H1 (cell line): ENCODE measurements at regions not wholly inside any gene's neighbourhood (a gene's known extent, or its start where the extent isn't known, plus 50 kb on each side); places are given as distances from the start of the nearest gene placed in this dataset.

Source experiments
- EGR1 ChIP-seq: IDR thresholded peaks from 2 replicates; pipeline ENCODE4 v1.6.1; 2011; ENCODE audit warnings: low read depth, low read length, borderline replicate concordance
- POLR2A ChIP-seq, 2 experiments: IDR thresholded peaks; 1 replicate in 1 of 2; 2 replicates in 1 of 2; pipeline ENCODE4 v1.6.1; 2011; ENCODE audit warnings: low read depth in 2 of 2, low read length in 2 of 2, mild to moderate bottlenecking in 2 of 2; ENCODE audit errors: control extremely low read depth in 1 of 2
- YY1 ChIP-seq: IDR thresholded peaks from 2 replicates; pipeline ENCODE4 v1.6.1; 2011; ENCODE audit warnings: low read depth, mild to moderate bottlenecking, low read length

DNA sequence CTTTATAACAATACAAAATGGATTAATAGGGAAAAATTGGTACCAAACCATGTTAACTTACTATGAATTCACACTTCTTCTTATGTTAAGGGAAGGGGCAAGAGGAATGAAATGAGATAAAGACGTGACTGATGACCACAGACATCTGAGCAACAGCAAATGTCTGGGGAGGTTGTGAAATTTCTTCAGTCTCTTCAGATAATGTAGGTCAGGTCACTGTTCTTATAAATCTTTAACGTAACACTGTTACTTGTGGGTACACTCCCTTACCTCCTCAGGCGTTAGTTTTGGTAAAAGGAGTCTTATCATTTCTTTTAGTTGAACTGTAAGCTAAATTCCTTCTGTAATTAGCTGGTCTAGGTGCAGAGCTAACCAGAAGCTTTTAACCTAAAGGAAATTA, 405.0 kb upstream of the LRFN5 start (continued):
- TF ChIP-seq EGR1 (no peak), YY1 (no peak), POLR2A (IDR thresholded peaks at IDR 0.05; ENCODE audit: control extremely low read depth in 1 of 2, low read depth in 2 of 2, low read length in 2 of 2) (no peak)
